22Rv1 (cell line): ENCODE measurements at regions not wholly inside any gene's neighbourhood (a gene's known extent, or its start where the extent isn't known, plus 50 kb on each side); places are given as distances from the start of the nearest gene placed in this dataset.

ENCODE experiments used
- ZFX ChIP-seq: fragments of 450-650 bp; IDR thresholded peaks from 2 replicates; pipeline ENCODE4 v1.6.1; 2017; ENCODE audit warnings: antibody characterized with exemption, borderline replicate concordance
- TF ChIP-seq, protein P1 (sequence below): fragments of 450-650 bp; IDR thresholded peaks from 2 replicates; pipeline ENCODE4 v1.5.1; 2017; ENCODE audit warnings: mild to moderate bottlenecking

DNA sequence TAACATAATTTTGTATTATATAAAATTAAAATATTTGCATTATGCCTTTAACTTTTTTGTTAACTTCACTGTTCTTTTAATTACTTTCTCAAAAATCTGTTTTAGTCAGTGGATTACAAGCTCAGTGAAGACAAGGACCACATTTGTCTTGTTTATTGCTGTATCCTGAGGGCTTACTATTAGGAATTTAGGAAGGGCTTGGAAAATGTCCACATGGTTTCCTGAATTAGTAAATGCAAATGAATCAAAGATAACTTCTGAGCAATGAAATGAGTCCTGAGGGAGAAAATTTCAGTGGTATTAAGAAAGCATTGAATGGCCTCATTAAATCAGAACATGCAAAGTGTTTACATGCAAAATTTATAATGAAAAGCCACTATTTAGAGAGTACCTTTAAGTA is 1293.2 kb upstream of the GOT2 start:
- TF ChIP-seq, protein P1, sequence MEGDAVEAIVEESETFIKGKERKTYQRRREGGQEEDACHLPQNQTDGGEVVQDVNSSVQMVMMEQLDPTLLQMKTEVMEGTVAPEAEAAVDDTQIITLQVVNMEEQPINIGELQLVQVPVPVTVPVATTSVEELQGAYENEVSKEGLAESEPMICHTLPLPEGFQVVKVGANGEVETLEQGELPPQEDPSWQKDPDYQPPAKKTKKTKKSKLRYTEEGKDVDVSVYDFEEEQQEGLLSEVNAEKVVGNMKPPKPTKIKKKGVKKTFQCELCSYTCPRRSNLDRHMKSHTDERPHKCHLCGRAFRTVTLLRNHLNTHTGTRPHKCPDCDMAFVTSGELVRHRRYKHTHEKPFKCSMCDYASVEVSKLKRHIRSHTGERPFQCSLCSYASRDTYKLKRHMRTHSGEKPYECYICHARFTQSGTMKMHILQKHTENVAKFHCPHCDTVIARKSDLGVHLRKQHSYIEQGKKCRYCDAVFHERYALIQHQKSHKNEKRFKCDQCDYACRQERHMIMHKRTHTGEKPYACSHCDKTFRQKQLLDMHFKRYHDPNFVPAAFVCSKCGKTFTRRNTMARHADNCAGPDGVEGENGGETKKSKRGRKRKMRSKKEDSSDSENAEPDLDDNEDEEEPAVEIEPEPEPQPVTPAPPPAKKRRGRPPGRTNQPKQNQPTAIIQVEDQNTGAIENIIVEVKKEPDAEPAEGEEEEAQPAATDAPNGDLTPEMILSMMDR, result no peak
- no peak for TF ChIP-seq ZFX
